Glutamatergic neuron (in vitro differentiated cells): ENCODE measurements at regions not wholly inside any gene's neighbourhood (a gene's known extent, or its start where the extent isn't known, plus 50 kb on each side); places are given as distances from the start of the nearest gene placed in this dataset.
A peak's percentile ranks its signal among the peaks of the same experiment; 100 is the strongest.
"Not testable (repeated sequence)": the region's sequence is repeated elsewhere in the genome, so short reads cannot be mapped to it uniquely, and the experiment has no call there.

Source experiments
- DNase-seq: peaks from one replicate; pipeline ENCODE4 v3.0.0; 2022
- H3K27ac Mint-ChIP-seq: one replicate; pipeline ENCODE4 v1.8.0; 2020; ENCODE audit warnings: mild to moderate bottlenecking, mixed read lengths, inconsistent platforms; ENCODE audit not compliant: unreplicated experiment
- H3K27me3 Mint-ChIP-seq: one replicate; pipeline ENCODE4 v1.8.0; 2020; ENCODE audit warnings: mild to moderate bottlenecking, moderate library complexity, mixed read lengths, inconsistent platforms; ENCODE audit not compliant: unreplicated experiment
- H3K36me3 Mint-ChIP-seq: one replicate; pipeline ENCODE4 v1.8.0; 2020; ENCODE audit warnings: mild to moderate bottlenecking, mixed read lengths, inconsistent platforms; ENCODE audit not compliant: unreplicated experiment
- H3K4me1 Mint-ChIP-seq: one replicate; pipeline ENCODE4 v1.8.0; 2020; ENCODE audit warnings: mild to moderate bottlenecking, low read depth, mixed read lengths, inconsistent platforms; ENCODE audit not compliant: unreplicated experiment
- H3K4me3 Mint-ChIP-seq: one replicate; pipeline ENCODE4 v1.8.0; 2020; ENCODE audit warnings: mild to moderate bottlenecking, mixed read lengths, inconsistent platforms; ENCODE audit not compliant: unreplicated experiment
- H3K9me3 Mint-ChIP-seq: one replicate; pipeline ENCODE4 v1.8.0; 2020; ENCODE audit warnings: mild to moderate bottlenecking, moderate library complexity, mixed read lengths, inconsistent platforms; ENCODE audit not compliant: unreplicated experiment
- TF ChIP-seq, protein P1 (sequence below): fragments of 200-600 bp; sonication (generic); IDR thresholded peaks from one replicate; pipeline ENCODE4 v1.5.0; 2021; ENCODE audit not compliant: partially characterized antibody, unreplicated experiment

DNA sequence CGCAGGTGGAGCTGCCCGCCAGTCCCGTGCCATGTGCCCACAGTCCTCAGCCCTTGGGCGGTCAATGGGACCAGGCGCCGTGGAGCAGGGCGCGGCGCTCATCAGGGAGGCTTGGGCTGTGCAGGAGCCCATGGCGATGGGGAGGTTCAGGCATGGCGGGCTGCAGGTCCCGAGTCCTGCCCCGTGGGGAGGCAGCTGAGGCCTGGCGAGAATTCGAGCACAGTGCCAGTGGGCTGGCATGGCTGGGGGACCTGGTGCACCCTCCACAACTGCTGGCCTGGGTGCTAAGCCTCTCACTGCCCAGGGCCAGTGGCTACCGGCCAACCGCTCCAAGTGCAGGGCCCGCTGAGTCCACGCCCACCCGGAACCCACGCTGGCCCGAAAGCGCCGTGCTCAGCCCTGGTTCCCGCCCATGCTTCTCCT, 646.5 kb downstream of the GABRG1 start:
- Mint-ChIP-seq H3K9me3 (peaks cover 3% of the 10 kb centered on the region), H3K36me3 (peaks cover 4% of the 10 kb centered on the region), H3K4me3 (no peak overlapping the region), H3K27ac (no peak overlapping the region), H3K27me3 (no peaks in the 10 kb centered on the region), H3K4me1 (no peaks in the 10 kb centered on the region)
- peak; percentile 7 for DNase-seq
- TF ChIP-seq, protein P1, sequence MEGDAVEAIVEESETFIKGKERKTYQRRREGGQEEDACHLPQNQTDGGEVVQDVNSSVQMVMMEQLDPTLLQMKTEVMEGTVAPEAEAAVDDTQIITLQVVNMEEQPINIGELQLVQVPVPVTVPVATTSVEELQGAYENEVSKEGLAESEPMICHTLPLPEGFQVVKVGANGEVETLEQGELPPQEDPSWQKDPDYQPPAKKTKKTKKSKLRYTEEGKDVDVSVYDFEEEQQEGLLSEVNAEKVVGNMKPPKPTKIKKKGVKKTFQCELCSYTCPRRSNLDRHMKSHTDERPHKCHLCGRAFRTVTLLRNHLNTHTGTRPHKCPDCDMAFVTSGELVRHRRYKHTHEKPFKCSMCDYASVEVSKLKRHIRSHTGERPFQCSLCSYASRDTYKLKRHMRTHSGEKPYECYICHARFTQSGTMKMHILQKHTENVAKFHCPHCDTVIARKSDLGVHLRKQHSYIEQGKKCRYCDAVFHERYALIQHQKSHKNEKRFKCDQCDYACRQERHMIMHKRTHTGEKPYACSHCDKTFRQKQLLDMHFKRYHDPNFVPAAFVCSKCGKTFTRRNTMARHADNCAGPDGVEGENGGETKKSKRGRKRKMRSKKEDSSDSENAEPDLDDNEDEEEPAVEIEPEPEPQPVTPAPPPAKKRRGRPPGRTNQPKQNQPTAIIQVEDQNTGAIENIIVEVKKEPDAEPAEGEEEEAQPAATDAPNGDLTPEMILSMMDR: no peak

DNA sequence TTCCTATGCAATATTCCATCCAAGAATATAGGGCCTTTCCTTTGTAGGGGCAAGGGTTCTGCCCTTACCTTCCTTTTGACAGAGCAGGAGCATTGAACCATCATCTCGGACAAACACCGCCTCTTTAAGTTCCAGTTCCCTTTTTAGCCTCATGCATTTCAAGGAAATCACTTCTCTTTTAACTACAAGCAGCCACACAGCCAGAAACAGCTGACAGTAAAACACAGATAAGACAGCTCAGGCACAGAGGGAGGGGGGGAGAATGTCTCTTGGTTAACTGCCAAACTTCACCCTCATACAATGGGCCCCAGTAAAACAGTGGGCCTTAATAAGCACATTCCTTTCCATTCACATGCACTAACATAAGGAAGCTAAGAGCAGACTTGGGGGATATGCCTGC, 648.3 kb downstream of the GABRG1 start:
- H3K9me3 Mint-ChIP-seq: peaks cover 3% of the 10 kb centered on the region
- no peaks in the 10 kb centered on the region for H3K27me3 Mint-ChIP-seq
- H3K4me1 Mint-ChIP-seq: no peaks in the 10 kb centered on the region
- peaks cover 4% of the 10 kb centered on the region for H3K36me3 Mint-ChIP-seq
- no peak for DNase-seq
- H3K4me3 Mint-ChIP-seq: no peak overlapping the region
- H3K27ac Mint-ChIP-seq: no peak overlapping the region
- TF ChIP-seq, protein P1: no peak

- TF ChIP-seq, protein P1: no peak
- Mint-ChIP-seq H3K27ac (no peak overlapping the region), H3K9me3 (peaks cover 3% of the 10 kb centered on the region)
Measured at GRCh38 chr4:45472490-45472889, 651.4 kb downstream of the GABRG1 start.

DNA sequence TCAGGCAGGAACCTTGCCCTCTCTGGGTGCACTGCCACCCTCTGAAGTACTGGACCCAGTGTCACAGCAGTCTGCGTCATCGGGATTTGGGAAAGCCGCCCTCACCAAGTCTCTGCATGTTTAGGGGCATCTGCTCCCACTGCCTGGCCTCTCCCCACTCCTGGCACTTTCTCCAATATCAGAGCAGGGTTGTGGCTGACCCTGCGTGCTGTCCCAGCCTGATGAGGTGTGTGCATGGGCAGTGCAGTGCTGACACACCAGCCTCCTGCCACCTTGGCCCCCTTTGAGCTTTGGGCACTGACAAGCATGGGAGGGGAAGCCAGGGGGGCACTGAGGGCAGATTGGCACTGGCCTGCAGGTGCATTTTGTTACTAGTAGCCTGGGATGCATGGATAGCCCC, 652.5 kb downstream of the GABRG1 start:
- H3K36me3 Mint-ChIP-seq: no peaks in the 10 kb centered on the region
- H3K9me3 Mint-ChIP-seq: peaks cover 1% of the 10 kb centered on the region
- no peaks in the 10 kb centered on the region for H3K4me1 Mint-ChIP-seq
- H3K4me3 Mint-ChIP-seq: no peak overlapping the region
- TF ChIP-seq, protein P1: no peak
- H3K27me3 Mint-ChIP-seq: no peaks in the 10 kb centered on the region
- DNase-seq: no peak
- H3K27ac Mint-ChIP-seq: no peak overlapping the region

More at GRCh38 chr4:45472490-45472889, 651.4 kb downstream of the GABRG1 start:
- no peak for DNase-seq
- H3K4me1 Mint-ChIP-seq: no peaks in the 10 kb centered on the region
- peaks cover 4% of the 10 kb centered on the region for H3K36me3 Mint-ChIP-seq
- H3K27me3 Mint-ChIP-seq: no peaks in the 10 kb centered on the region
- no peak overlapping the region for H3K4me3 Mint-ChIP-seq

DNA sequence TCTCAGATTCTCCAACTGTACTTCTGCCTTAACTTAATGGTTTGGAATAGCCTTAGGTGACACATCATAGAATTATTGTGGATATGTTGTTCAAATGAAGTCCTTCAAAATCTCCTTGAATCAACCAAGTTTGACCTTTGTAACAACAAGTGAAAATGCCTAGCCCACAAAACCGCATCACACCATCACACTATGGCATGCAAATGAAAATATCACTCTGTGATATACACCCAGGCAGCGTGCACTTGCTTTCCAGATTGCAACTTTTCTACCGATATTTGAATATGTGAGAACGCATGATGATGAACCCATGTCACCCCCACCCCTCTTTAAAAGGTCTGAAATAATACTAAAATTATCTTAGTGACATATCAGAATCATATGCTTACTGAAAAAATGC, 656.7 kb downstream of the GABRG1 start:
- Mint-ChIP-seq H3K27ac (no peak overlapping the region), H3K36me3 (no peaks in the 10 kb centered on the region), H3K27me3 (no peaks in the 10 kb centered on the region), H3K9me3 (no peaks in the 10 kb centered on the region), H3K4me3 (no peak overlapping the region), H3K4me1 (no peaks in the 10 kb centered on the region)
- TF ChIP-seq, protein P1: no peak
- DNase-seq: no peak

GRCh38 chr4:45460157-45460556, 663.7 kb downstream of the GABRG1 start:
- H3K36me3 Mint-ChIP-seq, H3K4me1 Mint-ChIP-seq, H3K4me3 Mint-ChIP-seq, H3K9me3 Mint-ChIP-seq, H3K27me3 Mint-ChIP-seq, H3K27ac Mint-ChIP-seq, DNase-seq: not testable (repeated sequence)
